ENCODE measurements at regions not wholly inside any gene's neighbourhood (a gene's known extent, or its start where the extent isn't known, plus 50 kb on each side); places are given as distances from the start of the nearest gene placed in this dataset.
A peak's percentile ranks its signal among the peaks of the same experiment; 100 is the strongest.
"Not testable (repeated sequence)": the region's sequence is repeated elsewhere in the genome, so short reads cannot be mapped to it uniquely, and the experiment has no call there.

DNA sequence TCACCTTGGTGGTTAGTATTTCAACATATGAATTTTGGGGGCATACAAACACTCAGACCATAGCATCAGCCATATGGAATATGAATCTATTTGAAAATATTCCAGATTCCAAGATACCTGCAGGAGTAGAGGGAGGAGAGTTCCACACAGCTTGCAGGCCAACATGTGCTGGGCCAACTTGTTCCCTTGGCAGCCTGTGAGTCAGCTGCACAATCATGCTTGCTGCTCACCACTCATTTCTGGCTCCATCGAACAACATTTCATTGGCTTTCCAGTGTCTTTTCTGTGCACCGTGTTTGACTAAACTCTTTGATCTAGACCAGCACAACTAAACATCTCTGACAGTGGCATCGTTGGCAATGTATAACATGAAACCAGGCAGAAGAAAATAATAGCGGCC lies 282.5 kb upstream of the RASGEF1B start:
- DNase-seq, result peak in 1 of 2 experiments; percentile 14

DNA sequence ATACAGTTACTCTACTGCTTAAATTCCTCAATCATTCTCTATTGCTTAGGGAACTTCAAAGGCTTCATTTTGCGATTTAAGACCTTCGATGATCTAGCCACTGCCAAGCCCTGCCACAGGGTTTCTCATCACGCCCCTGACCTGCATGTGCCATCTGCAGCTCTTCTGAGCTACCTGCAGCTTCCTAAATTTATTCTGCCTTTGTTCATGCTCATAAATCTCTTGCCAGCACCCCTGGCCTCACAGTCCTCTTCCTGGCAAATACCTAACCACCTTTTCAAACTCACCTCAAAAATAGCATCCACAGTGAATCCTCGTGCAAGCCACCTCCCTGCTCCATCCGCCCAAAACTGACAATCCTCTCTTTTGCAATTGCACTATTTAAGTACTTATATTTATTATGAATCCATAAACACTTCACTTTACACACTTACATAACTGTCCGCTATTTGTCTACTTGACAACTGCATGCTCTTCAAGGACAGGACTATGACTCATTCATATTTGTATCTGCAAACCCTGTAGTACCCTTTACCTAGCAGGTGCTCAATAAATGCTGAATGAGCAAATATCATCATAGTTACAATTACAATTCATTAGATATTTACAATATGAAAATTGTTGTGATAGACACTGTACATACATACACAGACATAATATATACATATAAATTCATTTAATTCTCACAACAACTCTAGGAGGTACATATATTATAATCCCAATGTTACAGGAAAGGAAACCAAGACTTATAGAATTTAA lies 280.0 kb upstream of the RASGEF1B start:
- no peak for DNase-seq

DNA sequence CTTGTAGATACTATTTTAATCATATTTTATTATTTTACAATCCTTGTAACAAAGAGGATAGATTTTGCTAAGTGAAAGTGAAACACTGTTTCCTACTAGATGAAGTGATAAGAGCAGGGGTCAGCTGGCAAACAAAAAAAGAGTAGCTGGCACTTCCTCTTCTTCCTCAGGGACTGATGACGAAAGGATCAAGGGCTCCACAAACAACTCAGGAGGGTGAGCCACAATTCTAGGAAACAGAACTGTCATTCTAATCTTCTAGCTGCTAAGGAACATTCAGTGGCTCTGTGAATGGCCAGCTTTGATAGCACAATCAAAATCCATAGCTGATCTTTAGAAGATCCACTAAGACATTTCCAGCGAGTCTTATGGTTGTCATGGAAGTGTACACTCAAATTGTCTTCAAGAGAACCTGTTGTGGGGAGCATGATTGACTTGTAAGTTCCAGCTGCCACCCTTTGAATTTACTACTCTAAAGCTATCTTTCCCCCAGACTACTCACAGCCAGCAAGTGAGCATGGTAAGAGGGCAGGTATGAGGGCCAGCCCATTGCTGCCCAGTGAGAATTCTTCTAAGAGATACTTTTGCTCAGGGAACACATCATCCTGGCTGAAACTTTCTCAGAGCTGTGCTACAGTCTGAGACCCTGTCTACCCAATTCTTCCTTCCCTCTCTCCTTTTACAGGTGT lies 275.7 kb upstream of the RASGEF1B start:
- no peak for DNase-seq

DNA sequence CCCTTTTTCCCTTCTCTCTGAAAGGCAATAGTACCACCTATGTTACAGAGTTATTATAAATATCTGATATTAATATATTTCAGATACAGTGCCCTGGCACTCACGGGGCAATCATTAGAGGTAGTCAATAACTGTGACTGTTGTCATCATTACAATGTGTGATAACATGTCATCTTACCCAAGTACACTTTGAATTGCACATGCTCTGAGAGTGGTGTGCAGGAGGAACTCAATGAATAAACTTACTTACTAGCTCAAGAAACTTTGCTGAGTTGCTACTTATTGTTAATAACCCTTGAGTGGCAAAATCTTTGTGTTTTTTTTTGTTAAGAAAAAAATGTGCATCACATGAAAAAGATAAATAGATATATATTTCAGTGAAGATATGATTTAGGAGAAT lies 275.1 kb upstream of the RASGEF1B start:
- no peak for DNase-seq

DNA sequence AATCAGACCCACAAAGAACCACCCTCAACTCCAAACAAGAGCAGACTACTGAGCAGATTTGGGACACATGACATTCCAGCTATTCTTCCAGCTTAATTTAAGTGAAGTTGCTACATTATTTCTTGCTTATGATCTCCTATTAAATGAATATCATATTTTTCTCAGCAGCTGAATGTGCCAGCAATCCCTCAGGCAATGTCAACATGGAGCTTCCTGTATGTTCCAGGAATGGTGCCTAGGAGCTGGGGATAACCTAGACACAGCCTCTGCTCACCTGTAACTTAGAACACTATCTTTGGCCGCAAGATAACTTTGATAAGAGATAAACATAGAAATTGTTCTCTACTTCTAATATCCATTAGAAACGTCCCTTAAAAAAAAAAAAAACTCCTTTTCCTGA lies 274.4 kb upstream of the RASGEF1B start:
- no peak for DNase-seq

DNA sequence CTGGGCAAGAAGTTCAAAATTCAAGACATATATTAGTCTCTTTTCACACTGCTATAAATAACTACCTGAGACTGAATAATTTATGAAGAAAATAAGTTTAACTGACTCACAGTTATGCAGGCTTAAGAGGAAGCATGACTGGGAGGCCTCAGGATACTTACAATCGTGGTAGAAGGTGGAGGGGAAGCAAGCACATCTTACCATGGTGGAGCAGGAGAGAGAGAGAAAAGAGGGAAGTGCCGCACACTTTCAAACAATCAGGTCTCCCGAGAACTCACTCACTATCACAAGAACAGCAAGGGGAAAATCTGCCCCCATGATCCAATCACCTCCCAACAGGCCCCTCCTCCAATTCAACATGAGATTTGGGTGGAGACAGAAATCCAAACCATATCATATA lies 273.3 kb upstream of the RASGEF1B start:
- DNase-seq, result no peak

DNA sequence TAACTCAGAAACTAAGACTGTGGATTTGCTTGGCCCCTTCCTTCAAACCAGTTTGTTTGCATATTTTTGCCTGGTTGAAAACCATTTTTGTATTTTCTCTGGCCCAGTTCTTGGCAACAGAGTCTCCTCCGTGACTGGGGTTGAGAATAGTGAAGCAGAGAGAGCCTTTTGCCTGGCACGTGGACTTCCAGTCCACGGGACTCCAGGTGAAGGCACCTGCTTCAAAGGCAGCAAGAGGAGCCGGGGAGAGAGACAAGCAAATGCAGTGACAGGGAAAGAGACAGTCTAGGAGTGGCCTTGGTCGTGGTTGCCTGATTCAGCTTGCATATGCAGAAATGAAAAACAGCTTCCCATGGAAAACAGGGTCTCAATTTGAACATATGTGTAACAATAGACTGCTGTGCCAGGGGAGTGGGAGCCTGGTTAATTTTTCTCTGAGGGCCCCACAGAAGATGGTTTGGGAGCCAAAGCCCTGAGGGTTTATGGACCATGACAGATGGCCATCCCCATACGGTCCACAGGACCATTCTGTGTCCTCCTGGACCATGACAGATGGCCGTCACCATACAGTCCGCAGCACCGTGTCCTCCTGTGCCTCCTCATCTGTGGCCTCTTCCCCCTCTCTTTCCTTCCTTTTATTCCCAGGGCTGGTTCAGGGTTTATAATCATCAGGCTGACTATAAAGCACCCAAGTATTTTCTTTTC lies 272.2 kb upstream of the RASGEF1B start:
- peak; percentile 48 to 79 for DNase-seq

DNA sequence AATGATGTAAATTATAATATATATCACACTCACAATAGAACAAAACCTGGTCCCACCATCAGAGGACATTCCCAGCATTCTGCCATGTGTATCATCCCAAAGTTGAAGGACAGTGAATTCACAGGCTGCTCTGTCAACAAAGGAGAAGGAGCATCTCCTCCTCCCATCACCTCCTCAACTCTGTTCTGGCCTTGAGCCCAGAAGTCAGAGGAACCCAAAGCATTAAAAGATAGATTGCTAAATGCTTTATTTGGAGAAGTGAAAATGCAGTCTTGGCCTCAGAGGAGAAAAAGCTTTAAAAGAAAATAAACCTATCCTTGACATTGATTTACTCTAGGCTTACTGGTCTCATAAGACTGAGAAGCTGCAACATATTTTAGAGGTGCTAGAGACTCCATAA lies 268.8 kb upstream of the RASGEF1B start:
- no peak for DNase-seq

DNA sequence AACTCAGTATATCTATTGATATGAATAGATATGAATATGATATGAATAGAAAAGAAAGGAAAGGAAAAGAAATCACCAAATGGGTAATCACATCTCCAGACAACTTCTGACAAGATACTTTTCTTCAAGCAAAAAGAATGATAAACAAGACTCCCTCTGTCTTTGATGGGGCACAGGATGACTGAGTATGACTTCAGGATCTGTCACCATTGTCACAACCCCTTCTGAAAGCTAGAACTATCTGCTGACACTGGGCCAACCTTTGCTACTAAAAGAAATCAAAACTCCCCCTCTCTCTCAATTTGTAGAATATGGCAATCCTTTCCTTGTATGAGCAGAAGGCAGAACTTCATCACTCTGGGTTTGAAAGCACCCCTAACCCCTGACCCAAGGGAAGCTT lies 267.2 kb upstream of the RASGEF1B start:
- no peak for DNase-seq

DNA sequence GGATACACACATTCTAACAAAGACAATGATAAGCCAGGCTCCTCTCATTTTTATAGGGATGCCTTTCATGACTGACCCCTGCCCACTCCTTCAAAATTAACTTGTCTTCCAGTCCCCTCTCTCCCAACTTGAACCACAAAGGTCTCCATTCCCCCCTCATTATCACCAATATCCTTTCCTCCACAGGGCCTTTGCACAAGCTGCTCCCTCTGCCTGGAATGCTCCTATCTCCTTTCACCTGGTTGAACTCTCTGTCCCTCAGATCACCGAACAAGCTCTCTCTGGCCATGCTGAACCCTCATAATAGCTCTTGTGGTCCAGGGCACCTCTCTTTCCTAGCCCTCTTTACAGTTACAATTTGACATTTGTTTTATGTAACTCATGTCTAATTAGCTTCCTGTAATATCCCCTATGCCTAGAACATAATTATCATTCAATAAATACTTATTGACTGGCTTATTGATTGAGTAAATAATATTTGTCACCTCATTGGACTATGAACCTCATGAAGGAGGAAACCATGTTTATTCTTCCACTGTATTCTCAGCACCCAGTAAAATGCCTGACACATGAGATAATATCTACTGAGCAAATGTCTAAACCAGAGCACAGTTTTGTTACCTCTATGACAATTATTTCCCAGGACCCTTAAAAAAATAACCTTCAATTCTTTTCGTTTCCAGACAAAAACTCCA lies 266.3 kb upstream of the RASGEF1B start:
- no peak for DNase-seq

DNA sequence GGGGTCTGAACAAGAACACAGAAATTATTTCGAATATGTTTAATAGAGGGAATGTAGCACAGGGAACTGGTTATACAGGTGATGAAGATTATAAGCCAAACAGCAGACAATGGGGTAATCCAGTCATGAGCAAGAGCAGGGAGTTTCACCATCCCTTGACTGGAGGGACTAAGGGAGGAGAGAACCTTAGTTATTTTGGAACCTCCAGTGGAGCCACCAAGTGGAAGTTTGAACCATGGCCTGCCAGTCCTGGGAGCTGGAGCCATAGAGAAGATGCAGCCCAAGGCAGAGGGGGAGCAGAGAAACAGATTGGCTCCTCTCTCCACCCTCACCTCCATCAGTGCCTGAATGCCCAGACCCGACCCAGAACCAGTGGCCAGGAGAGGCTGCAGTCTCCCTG lies 264.6 kb upstream of the RASGEF1B start:
- DNase-seq, result no peak

DNA sequence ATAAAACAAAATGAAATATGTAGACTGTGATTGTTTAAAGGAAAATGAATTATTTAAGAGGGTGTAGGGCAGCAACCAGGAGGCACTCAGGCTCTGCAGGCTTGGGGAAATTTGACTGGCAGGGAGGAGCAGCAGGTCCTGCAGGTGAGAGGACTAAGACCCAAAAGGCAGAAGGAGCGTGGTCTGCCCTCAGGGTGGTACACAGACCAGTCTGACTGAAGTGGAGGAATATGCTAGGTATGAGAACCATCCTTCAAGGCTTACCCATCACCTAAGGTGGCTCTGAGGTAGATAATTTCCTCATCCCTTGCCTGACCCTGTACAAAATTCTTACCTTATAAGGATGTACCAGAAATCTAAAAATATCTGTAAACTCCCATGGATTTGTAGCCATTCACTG lies 261.3 kb upstream of the RASGEF1B start:
- no peak for DNase-seq

DNA sequence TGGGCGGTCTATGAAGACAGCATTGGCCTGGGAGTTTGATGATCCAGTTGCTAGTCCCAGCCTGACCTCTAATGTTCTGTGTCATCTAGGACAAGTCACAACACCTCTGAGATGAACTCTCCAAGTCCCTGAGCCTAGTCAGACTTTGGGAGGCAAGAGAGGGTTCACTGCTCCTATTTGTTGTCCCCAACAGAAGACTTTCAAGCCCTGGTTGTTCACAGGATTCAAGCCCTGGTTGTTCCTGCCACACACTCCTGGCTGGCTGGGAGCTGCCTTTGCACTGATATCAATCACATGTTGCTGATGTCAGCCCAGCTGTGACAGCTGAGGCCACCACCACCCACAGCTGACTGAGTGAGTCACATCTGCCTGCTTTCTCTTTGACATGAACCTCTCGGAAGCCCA lies 253.2 kb upstream of the RASGEF1B start:
- no peak for DNase-seq

DNA sequence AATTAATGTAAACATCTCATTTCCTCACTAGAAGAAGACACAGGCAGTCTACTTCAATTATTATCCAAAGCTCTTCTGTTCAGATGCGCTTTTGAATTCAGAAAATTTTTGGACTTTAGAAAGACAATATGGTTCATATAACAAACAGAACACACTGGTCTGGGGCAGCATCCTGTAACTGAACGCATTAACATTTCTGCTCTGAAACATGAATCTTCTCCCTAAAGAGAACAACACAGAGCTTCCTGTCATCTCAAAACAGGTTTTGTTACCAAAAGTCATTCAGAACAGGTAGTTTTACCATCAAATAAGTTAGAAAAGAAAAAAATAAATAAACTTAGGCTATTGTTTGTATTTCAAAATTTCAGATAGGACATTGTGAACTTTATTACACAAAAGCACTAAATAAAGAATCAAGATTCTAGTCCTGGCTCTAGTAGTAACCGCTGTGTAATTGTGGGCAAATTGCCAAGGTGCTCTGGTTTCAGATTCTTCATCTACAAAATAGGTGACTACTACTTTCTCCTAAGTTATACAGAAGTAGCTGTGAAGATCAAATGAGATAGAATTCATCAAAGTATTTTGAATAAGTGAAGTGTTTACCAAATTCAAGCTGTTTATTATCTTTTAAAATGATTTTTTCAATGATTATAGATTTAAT lies 252.3 kb upstream of the RASGEF1B start:
- DNase-seq, result no peak

DNA sequence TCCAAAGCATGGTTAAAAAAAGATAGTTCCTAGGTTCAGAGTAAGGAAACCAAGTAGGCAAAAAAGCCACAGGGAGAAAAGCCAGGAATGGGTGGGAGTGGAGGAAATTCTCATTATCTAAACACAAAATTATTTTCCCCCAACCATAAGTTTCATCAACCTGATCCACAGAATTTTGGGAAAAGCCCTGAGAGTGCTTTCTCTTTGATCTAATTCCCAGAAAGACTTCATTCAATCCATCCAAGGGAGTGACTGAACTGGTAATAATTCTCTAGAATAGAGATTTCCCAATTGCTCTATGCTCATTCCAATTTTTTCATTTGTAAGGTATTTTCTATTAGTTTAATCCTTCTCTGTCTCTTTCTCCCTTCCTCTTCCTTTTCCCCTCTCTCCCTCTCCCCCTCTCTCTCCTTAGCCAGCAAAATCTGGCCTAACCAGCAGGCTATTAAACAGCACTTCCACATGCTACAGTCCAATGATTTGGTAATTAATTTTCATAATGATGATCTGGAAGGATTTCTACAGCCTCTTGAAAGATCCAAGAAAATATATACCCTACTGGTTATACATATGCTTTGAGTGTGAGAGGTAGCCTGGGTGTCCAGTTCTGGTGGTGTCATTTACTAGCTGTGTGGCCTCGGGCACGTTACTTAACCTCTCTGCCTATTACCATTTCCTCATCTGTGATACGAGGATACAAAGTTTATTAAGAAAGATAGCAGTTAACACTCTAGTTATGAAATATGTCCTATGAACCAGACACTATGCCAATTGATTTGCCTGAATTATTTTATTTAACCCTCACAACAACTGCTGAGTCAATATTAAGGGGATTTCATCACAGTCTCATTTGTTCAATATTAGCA lies 251.5 kb upstream of the RASGEF1B start:
- peak; percentile 58 to 83 for DNase-seq

DNA sequence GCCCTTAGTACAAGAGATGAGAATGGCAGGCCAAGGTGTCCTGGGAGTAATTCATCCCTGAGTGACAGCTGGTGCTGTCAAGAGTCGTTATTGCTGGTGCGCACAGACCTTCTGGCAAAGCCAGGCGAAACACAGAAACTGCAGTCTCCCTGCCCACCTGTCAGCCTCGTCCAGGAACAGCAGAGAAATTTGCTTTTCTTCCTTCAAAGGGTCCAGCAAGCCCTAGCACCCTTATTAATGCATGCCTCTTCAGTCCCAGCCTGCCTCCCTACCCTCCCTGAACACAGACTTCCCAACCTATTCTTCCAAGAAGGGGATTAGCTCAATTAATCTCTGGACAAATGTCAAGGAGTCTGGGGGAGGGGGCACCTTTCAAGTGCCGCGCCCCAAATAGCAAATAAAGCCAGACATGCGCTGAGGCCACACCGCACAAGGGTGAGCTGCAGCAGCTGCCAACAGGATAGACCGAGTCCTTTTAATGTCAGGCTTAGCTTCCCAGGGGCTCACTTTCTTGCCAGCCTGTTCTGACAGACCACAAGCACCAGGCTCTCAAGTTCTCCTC lies 250.7 kb upstream of the RASGEF1B start:
- peak; percentile 84 to 95 for DNase-seq

DNA sequence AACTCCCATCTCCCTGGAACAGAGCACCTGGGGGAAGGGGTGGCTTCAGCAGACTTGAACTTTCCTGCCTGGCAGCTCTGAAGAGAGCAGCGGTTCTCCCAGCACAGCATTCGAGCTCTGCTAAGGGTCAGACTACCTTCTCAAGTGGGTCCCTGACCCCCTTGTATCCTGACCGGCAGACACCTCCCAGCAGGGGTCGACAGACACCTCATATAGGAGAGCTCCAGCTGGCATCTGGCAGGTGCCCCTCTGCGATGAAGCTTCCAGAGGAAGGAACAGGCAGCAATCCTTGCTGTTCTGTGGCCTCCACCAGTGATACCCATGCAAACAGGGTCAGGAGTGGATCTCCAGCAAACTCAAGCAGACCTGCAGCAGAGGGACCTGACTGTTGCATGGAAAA lies 244.1 kb upstream of the RASGEF1B start:
- DNase-seq, result no peak

DNA sequence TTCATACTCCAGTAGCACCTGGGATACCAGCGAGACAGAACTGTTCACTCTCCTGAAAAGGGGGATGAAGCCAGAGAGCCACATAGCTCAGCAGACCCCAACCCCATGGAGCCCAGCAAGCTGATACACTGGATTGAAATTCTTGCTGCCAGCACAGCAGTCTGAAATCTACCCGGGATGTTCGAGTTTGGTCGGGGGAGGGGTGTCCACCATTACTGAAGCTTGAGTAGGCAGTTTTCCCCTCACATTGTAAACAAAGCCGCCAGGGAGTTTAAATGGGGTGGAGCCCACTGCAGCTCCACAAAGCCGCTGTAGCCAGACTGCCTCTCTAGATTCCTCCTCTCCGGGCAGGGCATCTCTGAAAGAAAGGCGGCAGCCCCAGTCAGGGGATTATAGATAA lies 243.7 kb upstream of the RASGEF1B start:
- not testable (repeated sequence) for DNase-seq

DNA sequence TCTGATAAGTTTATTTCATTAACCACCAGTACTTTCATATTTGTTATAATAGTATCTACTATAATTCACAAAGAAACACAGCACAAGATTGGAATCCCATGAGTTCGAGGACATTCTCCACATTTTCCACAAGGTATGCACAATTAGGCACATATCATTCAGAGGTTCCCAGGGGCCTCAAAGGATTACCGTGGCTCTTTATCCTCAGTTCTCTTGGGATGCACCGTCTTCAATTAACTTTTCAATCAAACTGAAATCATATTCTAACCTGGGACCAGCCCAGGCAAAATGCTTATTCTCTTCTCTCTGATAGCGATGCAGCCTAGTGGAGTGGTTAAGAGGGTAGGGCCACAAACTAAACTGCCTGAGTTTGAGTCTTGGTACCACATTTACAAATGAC lies 242.6 kb upstream of the RASGEF1B start:
- no peak for DNase-seq

DNA sequence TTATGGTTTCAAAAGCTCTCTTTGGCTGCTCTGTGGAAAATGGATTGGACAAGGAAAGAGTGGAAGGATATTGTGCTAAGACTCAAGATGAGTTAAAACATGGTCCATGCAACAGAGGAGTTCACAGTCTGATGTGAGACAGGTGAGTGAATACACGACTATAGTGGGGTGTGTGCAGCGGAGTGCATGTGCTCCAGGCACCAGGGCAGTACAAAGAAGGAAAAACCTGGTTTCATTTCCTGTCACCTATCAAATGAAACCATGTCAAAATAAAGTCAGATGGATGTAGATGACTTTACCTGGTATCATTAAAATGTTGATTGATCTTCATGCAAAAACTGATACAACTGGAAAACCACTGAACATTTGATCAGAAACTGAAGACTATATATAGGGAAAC lies 241.0 kb upstream of the RASGEF1B start:
- DNase-seq, result no peak

DNA sequence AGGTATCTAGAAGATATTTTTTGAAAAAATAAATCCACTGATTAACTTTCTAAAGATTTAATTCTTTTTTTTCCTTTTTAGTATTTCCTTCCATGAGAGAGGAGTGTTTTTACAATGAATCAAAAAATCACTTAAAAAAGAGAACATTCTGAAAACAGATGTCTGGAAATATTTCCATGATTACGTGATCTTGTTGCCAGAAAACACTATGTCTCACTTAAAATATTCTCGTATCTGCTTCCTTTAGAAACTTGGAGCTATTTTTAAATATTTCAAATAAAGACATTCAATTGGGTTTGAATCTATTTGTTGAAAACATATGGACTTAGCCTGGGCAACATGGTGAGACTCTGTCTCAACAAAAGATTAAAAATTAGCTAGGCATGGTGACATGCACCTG lies 232.8 kb upstream of the RASGEF1B start:
- DNase-seq, result no peak

DNA sequence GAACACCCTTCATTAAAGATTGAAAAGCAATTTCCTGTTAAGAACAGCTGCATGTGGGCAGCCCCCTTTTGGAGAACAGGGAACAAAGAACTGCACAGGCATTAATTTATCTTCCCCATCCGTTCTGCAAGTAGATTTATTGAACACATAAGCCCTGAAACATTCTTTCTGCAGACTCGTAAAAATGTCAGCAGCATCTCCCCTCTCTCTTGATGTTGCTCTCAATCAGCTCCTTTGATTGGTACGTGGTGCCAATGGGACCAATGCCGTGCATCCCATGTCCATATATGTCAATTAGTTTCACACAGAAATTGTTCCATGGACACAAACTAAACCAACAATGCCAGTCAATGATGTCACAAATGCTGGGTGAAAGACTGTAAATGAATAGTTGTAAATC lies 228.5 kb upstream of the RASGEF1B start:
- DNase-seq, result no peak

All from cerebellar nuclear complex (tissue), 1 donor.